Stimulated activated CD8-positive, alpha-beta memory T cell treated with anti-CD3 and anti-CD28 coated beads, Interleukin-4, amount 100 ng/mL, for 48 hours (primary cell): ENCODE measurements at regions not wholly inside any gene's neighbourhood (a gene's known extent, or its start where the extent isn't known, plus 50 kb on each side); places are given as distances from the start of the nearest gene placed in this dataset.
"Not testable (repeated sequence)": the region's sequence is repeated elsewhere in the genome, so short reads cannot be mapped to it uniquely, and the experiment has no call there.

Experiments
- DNase-seq: peaks from one replicate; pipeline ENCODE4 v3.0.0-alpha.2; 2020

- DNase-seq = no peak
Measured at GRCh38 chr11:130526846-130527245, 78.4 kb downstream of the ADAMTS15 start.

GRCh38 chr11:130527636-130528297 is 79.3 kb downstream of the ADAMTS15 start:
- DNase-seq = no peak

- no peak for DNase-seq
Measured at GRCh38 chr11:130528298-130529261, 80.1 kb downstream of the ADAMTS15 start.

- DNase-seq = no peak
Measured at GRCh38 chr11:130529366-130529765, 80.9 kb downstream of the ADAMTS15 start.

GRCh38 chr11:130531061-130531460 is 82.6 kb downstream of the ADAMTS15 start:
- no peak for DNase-seq

- no peak for DNase-seq
Measured at GRCh38 chr11:130533113-130533798, 84.8 kb downstream of the ADAMTS15 start.

- no peak for DNase-seq
Measured at GRCh38 chr11:130533871-130534270, 85.4 kb downstream of the ADAMTS15 start.

GRCh38 chr11:130534551-130534950 is 86.1 kb downstream of the ADAMTS15 start:
- no peak for DNase-seq

- DNase-seq = no peak
Measured at GRCh38 chr11:130535520-130535919, 87.1 kb downstream of the ADAMTS15 start.

GRCh38 chr11:130536106-130537040 is 87.9 kb downstream of the ADAMTS15 start:
- no peak for DNase-seq

GRCh38 chr11:130539680-130540079 is 91.2 kb downstream of the ADAMTS15 start:
- not testable (repeated sequence) for DNase-seq

- DNase-seq = no peak
Measured at GRCh38 chr11:130544266-130544665, 95.8 kb downstream of the ADAMTS15 start.

GRCh38 chr11:130545449-130546072 is 97.1 kb downstream of the ADAMTS15 start:
- no peak for DNase-seq

- no peak for DNase-seq
Measured at GRCh38 chr11:130546438-130546837, 98.0 kb downstream of the ADAMTS15 start.

GRCh38 chr11:130546901-130547694 is 98.7 kb downstream of the ADAMTS15 start:
- DNase-seq = no peak

- DNase-seq = no peak
Measured at GRCh38 chr11:130547761-130548490, 99.5 kb downstream of the ADAMTS15 start.

GRCh38 chr11:130548491-130548833 is 100.0 kb downstream of the ADAMTS15 start:
- no peak for DNase-seq

- DNase-seq = no peak
Measured at GRCh38 chr11:130549393-130549999, 101.1 kb downstream of the ADAMTS15 start.

- DNase-seq = no peak
Measured at GRCh38 chr11:130550150-130550549, 101.7 kb downstream of the ADAMTS15 start.

GRCh38 chr11:130550984-130551383 is 102.5 kb downstream of the ADAMTS15 start:
- DNase-seq = no peak
